Endothelial cell of umbilical vein (primary cell): ENCODE measurements at regions not wholly inside any gene's neighbourhood (a gene's known extent, or its start where the extent isn't known, plus 50 kb on each side); places are given as distances from the start of the nearest gene placed in this dataset.

Experiments used
- BruUV-seq: library from RNA; stranded (reverse); fragments of 400-500 nt; replicated peaks from 2 replicates; lab custom pipeline; 2021; lab: Mats Ljungman, UMichigan
- CTCF ChIA-PET: fragments of 300-600, 350-600 bp; sonication (Branson Sonifier 250); formaldehyde crosslinking; loops from one replicate; lab custom pipeline; 2021; ENCODE audit warnings: antibody characterized with exemption, inconsistent platforms; lab: Charles Lee
- POLR2A ChIA-PET: fragments of 300-600, 350-600 bp; sonication (Branson Sonifier 250); formaldehyde crosslinking; loops from one replicate; lab custom pipeline; 2021; ENCODE audit warnings: antibody characterized with exemption, inconsistent platforms; lab: Charles Lee
- DNase-seq: peaks from one replicate; pipeline ENCODE4 v3.0.0-alpha.2; 2011; ENCODE audit warnings: low read depth, low spot score
- FAIRE-seq: peaks from 2 replicates; lab custom pipeline; 2011; peaks lifted over from hg19 to GRCh38; lab: Jason Lieb, UNC
- H2AFZ ChIP-seq: 2 replicates; pipeline ENCODE4 v1.6.0; 2012; ENCODE audit warnings: low read depth, low read length, control low read depth, inconsistent platforms
- H3K27ac ChIP-seq: 2 replicates; pipeline ENCODE4 v1.5.1; 2011; ENCODE audit warnings: low read depth, mild to moderate bottlenecking, control low read depth, low read length, moderate library complexity; ENCODE audit not compliant: insufficient read depth
- H3K27me3 ChIP-seq, 2 experiments: 2 replicates each; pipeline versions ENCODE4 v1.6.0 to v1.6.1; 2011; ENCODE audit warnings: low read length in 2 of 2, mixed read lengths in 1 of 2; ENCODE audit not compliant: control insufficient read depth in 2 of 2, insufficient read depth in 2 of 2
- H3K36me3 ChIP-seq, 2 experiments: 2 replicates in 1 of 2; 3 replicates in 1 of 2; pipeline ENCODE4 v1.5.1; 2011; ENCODE audit warnings: low read length in 2 of 2, mild to moderate bottlenecking in 1 of 2, moderate library complexity in 1 of 2; ENCODE audit not compliant: control insufficient read depth in 2 of 2, insufficient read depth in 2 of 2; ENCODE audit errors: extremely low read depth in 1 of 2
- H3K4me1 ChIP-seq: 3 replicates; pipeline ENCODE4 v1.5.1; 2011; ENCODE audit warnings: mild to moderate bottlenecking, low read length; ENCODE audit not compliant: control insufficient read depth, insufficient read depth; ENCODE audit errors: extremely low read depth
- H3K4me2 ChIP-seq: 2 replicates; pipeline ENCODE4 v1.6.1; 2011; ENCODE audit warnings: low read length, control low read depth, mixed read lengths; ENCODE audit not compliant: insufficient read depth
- H3K4me3 ChIP-seq, 3 experiments: fragments of 200-600 bp in 1 of 3; sonication (generic), shearing (Covaris generic) in 1 of 3; replicated peaks in 1 of 3; 2 replicates each; pipeline ENCODE4 v1.5.1; 2011 to 2016; ENCODE audit warnings: control low read depth in 3 of 3, low read length in 3 of 3, mild to moderate bottlenecking in 2 of 3, inconsistent platforms in 1 of 3, low read depth in 1 of 3, moderate library complexity in 1 of 3; ENCODE audit not compliant: insufficient read depth in 1 of 3
- H3K79me2 ChIP-seq: 2 replicates; pipeline ENCODE4 v1.6.0; 2012; ENCODE audit warnings: low read length, inconsistent platforms; ENCODE audit not compliant: control insufficient read depth, insufficient read depth
- H3K9ac ChIP-seq: replicated peaks from 2 replicates; pipeline ENCODE3; 2011; ENCODE audit warnings: low read length, control low read depth; ENCODE audit not compliant: insufficient read depth; ENCODE audit errors: extremely low read depth
- H3K9me1 ChIP-seq: replicated peaks from 3 replicates; pipeline ENCODE4 v1.6.0; 2011; ENCODE audit warnings: mild to moderate bottlenecking, low read length; ENCODE audit not compliant: control insufficient read depth, insufficient read depth; ENCODE audit errors: extremely low read depth
- H3K9me3 ChIP-seq: replicated peaks from 2 replicates; pipeline ENCODE4 v1.5.1; 2012; ENCODE audit warnings: low read length, inconsistent platforms; ENCODE audit not compliant: control insufficient read depth, insufficient read depth
- H4K20me1 ChIP-seq: replicated peaks from 2 replicates; pipeline ENCODE3; 2011; ENCODE audit warnings: mild to moderate bottlenecking, low read length; ENCODE audit not compliant: control insufficient read depth, insufficient read depth; ENCODE audit errors: extremely low read depth
- EZH2 ChIP-seq: IDR thresholded peaks from 2 replicates; pipeline ENCODE4 v1.6.1; 2012; ENCODE audit warnings: borderline replicate concordance, low read depth, mild to moderate bottlenecking, moderate library complexity, low read length, inconsistent platforms; ENCODE audit not compliant: severe bottlenecking
- FOS ChIP-seq: IDR thresholded peaks from 2 replicates; pipeline ENCODE4 v1.6.1; 2011; ENCODE audit warnings: mild to moderate bottlenecking, low read length, moderate library complexity, borderline replicate concordance; ENCODE audit not compliant: insufficient read depth
- GATA2 ChIP-seq: IDR thresholded peaks from 2 replicates; pipeline ENCODE4 v1.7.0; 2011; ENCODE audit warnings: low read depth, mild to moderate bottlenecking, moderate library complexity, mixed read lengths, low read length; ENCODE audit not compliant: insufficient read length, insufficient read depth
- JUN ChIP-seq: IDR thresholded peaks from 2 replicates; pipeline ENCODE4 v1.6.1; 2011; ENCODE audit warnings: borderline replicate concordance, low read depth; ENCODE audit not compliant: insufficient read length, insufficient read depth
- MYC ChIP-seq: IDR thresholded peaks from one replicate; pipeline ENCODE4 v1.6.1; 2011; ENCODE audit warnings: mild to moderate bottlenecking, low read depth, low read length
- POLR2A ChIP-seq: IDR thresholded peaks from 2 replicates; pipeline ENCODE4 v1.6.1; 2012; ENCODE audit warnings: low read depth, mild to moderate bottlenecking, control low read depth, low read length
- POLR2AphosphoS5 ChIP-seq: IDR thresholded peaks from 2 replicates; pipeline ENCODE4 v1.6.1; 2012; ENCODE audit warnings: low read depth, mild to moderate bottlenecking, control low read depth, low read length, moderate library complexity; ENCODE audit not compliant: insufficient read depth
- dilution Hi-C: fragments of 300-500 bp; cut with MboI; formaldehyde crosslinking; loops from one replicate; pipeline ENCODE4 v1.15.0; 2019; ENCODE audit warnings: low sequenced_read_pairs; ENCODE audit not compliant: extremely low pct_ligation_motif_present
- intact Hi-C: fragments of 100-400 bp; cut with micrococcal nuclease; formaldehyde crosslinking; loops from one replicate; pipeline ENCODE4 v1.10.0; 2022
- TF ChIP-seq, protein P1 (sequence below), 2 donors: IDR thresholded peaks; 1 replicate in 1 of 2; 2 replicates in 1 of 2; pipeline ENCODE4 v1.5.1; 2011; ENCODE audit warnings: low read length in 2 of 2, mild to moderate bottlenecking in 2 of 2, moderate library complexity in 2 of 2, control low read depth in 1 of 2, inconsistent platforms in 1 of 2, low read depth in 1 of 2; ENCODE audit not compliant: insufficient read depth in 1 of 2; ENCODE audit errors: extremely low read depth in 1 of 2
- TF ChIP-seq, protein P2 (sequence below): IDR thresholded peaks from 2 replicates; pipeline ENCODE4 v1.6.1; 2011; ENCODE audit not compliant: insufficient read depth, insufficient read length

DNA sequence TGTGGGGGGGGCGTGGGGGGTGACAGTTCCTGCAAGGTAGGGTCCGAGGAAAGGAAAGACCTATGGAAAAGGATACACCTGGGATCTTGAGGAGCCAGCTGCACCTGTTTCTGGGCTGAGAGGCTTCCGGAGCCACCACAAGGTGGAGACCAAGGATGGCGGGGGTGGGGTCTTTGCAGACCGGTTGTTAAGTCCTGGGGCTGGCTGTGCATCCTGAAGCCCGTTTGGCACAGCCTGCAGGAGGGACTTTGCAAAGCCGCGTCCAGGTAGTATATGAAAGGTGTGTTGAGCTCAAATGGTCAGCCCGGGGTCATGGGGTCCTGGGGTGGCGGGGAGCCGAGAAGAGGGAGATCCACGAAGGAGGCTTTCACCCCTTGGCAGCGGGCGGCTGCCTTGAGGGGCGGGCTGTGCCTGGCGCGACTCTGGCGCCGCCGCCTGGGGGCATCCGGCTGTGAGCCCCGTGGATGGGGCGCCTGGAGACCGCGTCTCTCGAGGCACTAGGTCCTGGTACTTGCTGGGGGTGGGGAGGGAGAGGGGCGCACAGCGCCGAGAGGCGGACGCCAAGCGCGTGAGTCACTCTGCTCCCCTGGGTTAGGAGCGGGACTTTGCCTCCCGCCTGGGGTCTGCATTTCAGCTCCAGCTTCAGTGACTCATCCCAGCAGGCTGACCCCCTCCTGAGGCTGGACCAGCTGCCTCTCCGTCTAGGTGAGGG is 58.2 kb upstream of the DYNLT3 start:
- dilution Hi-C loops: no loop called here
- no peak for TF ChIP-seq GATA2
- TF ChIP-seq, protein P1, sequence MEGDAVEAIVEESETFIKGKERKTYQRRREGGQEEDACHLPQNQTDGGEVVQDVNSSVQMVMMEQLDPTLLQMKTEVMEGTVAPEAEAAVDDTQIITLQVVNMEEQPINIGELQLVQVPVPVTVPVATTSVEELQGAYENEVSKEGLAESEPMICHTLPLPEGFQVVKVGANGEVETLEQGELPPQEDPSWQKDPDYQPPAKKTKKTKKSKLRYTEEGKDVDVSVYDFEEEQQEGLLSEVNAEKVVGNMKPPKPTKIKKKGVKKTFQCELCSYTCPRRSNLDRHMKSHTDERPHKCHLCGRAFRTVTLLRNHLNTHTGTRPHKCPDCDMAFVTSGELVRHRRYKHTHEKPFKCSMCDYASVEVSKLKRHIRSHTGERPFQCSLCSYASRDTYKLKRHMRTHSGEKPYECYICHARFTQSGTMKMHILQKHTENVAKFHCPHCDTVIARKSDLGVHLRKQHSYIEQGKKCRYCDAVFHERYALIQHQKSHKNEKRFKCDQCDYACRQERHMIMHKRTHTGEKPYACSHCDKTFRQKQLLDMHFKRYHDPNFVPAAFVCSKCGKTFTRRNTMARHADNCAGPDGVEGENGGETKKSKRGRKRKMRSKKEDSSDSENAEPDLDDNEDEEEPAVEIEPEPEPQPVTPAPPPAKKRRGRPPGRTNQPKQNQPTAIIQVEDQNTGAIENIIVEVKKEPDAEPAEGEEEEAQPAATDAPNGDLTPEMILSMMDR (IDR thresholded peaks at IDR 0.05; ENCODE audit: extremely low read depth in 1 of 2, insufficient read depth in 1 of 2, low read depth in 1 of 2, low read length in 2 of 2): peak in 1 of 2 donors; percentile 29
- Histone ChIP-seq H3K9me1 (no peaks in the 10 kb centered on the region), H3K4me3 (peak overlapping the region in 2 of 3 experiments; percentile 17), H3K4me2 (peak overlapping the region; percentile 51), H2AFZ (peak overlapping the region; percentile 54), H3K27ac (no peak overlapping the region), H3K79me2 (no peaks in the 10 kb centered on the region), H3K27me3 (peaks cover 0 to 5% of the 10 kb centered on the region in 2 experiments), H3K36me3 (no peaks in the 10 kb centered on the region), H4K20me1 (no peaks in the 10 kb centered on the region), H3K9me3 (no peaks in the 10 kb centered on the region), H3K4me1 (peaks cover 7% of the 10 kb centered on the region), H3K9ac (no peak overlapping the region)
- no TSS peak for BruUV-seq
- POLR2A ChIA-PET: no interaction called here
- CTCF ChIA-PET: no interaction called here
- DNase-seq (peak; percentile 18), FAIRE-seq (no peak)
- intact Hi-C loops: loop anchor here (10.0 kb wide), 1 partner anchor 161 kb away; no protein-coding TSS in a partner anchor

DNA sequence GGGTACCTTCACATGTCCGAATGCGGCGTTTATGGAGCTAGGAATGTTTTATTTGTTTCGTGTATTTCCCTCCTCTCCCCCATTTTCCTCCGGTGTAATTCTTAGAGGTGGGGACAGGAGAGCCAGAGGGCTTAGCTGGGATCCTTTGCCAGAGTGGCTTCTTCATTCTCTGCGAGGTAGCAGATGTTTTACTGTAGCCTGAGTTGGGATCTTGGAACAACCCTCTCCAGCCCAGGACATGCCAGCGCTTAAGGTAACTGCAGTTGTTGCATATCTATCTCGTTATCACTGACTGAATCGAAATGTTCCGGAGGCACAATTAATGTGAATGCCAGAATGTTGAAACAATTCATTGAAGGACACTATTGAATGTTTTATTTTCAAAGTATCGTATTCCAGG is 59.0 kb upstream of the DYNLT3 start:
- Histone ChIP-seq H3K27me3 (peaks cover 0 to 5% of the 10 kb centered on the region in 2 experiments), H3K9me1 (no peaks in the 10 kb centered on the region), H2AFZ (no peak overlapping the region), H3K9me3 (no peaks in the 10 kb centered on the region), H3K9ac (no peak overlapping the region), H3K4me2 (peak overlapping the region; percentile 51), H3K4me3 (no peak overlapping the region), H3K79me2 (no peaks in the 10 kb centered on the region), H3K4me1 (peaks cover 7% of the 10 kb centered on the region), H3K27ac (no peak overlapping the region), H4K20me1 (no peaks in the 10 kb centered on the region), H3K36me3 (no peaks in the 10 kb centered on the region)
- FAIRE-seq (peak; percentile 26), DNase-seq (no peak)
- ChIA-PET CTCF (no interaction called here), POLR2A (no interaction called here)
- TF ChIP-seq GATA2: no peak
- TF ChIP-seq, protein P2, sequence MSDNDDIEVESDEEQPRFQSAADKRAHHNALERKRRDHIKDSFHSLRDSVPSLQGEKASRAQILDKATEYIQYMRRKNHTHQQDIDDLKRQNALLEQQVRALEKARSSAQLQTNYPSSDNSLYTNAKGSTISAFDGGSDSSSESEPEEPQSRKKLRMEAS: no peak
- no peak for TF ChIP-seq MYC
- TF ChIP-seq JUN: no peak
- TF ChIP-seq FOS: no peak
- TF ChIP-seq, protein P1 (IDR thresholded peaks at IDR 0.05; ENCODE audit: extremely low read depth in 1 of 2, insufficient read depth in 1 of 2, low read depth in 1 of 2, low read length in 2 of 2): no peak
- TF ChIP-seq EZH2: no peak
- TF ChIP-seq POLR2AphosphoS5: no peak
- TF ChIP-seq POLR2A: no peak
- no TSS peak for BruUV-seq
- dilution Hi-C loops (no loop called here), intact Hi-C loops (loop anchor here (10.0 kb wide), 1 partner anchor 162 kb away; no protein-coding TSS in a partner anchor)
